ENCODE measurements at regions not wholly inside any gene's neighbourhood (a gene's known extent, or its start where the extent isn't known, plus 50 kb on each side); places are given as distances from the start of the nearest gene placed in this dataset.
A peak's percentile ranks its signal among the peaks of the same experiment; 100 is the strongest.

DNA sequence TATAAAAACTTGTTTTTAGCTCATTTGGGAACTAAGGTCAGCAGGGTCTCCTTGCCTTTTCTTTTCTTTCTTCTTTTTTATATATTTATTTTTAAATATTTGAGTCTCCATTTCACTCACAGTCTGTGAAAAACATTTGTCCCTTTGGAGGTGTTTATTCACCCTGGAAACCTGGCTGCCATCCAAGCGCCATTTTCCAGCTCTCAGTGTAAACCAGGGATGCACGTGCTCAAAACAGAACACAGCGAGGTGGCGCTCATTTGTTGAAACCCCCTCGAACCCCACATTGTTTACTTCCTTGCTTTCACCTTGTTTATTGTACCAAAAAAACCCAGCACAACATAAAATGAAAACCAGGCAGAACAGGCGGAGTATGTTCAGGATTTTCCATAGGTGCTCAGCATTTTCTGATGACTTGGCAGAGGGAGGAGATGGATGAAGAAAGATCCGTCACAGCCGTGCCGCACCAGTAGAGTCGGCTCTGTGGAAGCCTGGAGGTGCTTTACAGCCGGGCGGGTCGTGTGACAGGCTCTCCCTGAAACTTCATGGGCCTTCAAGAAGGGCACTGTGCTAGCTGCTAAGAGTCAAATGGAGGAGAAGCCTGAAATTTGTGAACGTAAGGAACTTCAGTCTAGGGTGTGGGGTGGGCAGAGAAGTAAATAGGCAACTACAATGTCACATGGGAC, 284.4 kb downstream of the FOXL1 start:
- Histone ChIP-seq H3K4me1 (ENCODE audit: low read depth) (peaks cover 19% of the 10 kb centered on the region), H3K36me3 (no peaks in the 10 kb centered on the region), H3K27me3 (no peaks in the 10 kb centered on the region), H3K27ac (no peak overlapping the region), H3K4me3 (no peak overlapping the region), H3K9me3 (ENCODE audit: low read depth) (no peaks in the 10 kb centered on the region)
- DNase-seq (ENCODE audit: low read depth in 1 of 2, low spot score in 1 of 2), result no peak
- TF ChIP-seq, protein P1, sequence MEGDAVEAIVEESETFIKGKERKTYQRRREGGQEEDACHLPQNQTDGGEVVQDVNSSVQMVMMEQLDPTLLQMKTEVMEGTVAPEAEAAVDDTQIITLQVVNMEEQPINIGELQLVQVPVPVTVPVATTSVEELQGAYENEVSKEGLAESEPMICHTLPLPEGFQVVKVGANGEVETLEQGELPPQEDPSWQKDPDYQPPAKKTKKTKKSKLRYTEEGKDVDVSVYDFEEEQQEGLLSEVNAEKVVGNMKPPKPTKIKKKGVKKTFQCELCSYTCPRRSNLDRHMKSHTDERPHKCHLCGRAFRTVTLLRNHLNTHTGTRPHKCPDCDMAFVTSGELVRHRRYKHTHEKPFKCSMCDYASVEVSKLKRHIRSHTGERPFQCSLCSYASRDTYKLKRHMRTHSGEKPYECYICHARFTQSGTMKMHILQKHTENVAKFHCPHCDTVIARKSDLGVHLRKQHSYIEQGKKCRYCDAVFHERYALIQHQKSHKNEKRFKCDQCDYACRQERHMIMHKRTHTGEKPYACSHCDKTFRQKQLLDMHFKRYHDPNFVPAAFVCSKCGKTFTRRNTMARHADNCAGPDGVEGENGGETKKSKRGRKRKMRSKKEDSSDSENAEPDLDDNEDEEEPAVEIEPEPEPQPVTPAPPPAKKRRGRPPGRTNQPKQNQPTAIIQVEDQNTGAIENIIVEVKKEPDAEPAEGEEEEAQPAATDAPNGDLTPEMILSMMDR (IDR thresholded peaks at IDR 0.05; ENCODE audit: low read depth, low read length), result no peak

DNA sequence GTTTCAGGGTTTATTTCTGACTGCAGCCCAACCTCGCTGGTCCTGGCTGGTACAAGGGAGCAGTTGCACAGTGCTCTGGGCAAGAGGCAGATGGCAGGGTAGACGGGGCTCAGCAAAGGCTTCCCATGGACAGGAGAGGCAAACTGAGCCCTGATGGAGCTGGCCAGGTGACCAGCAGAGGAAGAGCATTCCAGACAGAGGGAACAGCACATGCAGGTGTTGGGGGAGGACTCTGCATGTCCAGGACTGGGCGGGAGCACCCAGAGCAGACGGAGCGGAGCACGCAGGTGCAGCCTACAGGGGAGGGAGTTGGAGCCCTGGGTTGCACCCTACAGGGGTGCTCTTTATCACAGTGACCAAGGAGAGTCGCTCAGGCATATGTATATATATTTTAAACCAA, 285.3 kb downstream of the FOXL1 start:
- no peak for DNase-seq (ENCODE audit: low read depth in 1 of 2, low spot score in 1 of 2)
- TF ChIP-seq, protein P1 (IDR thresholded peaks at IDR 0.05; ENCODE audit: low read depth, low read length), result no peak
- no peak overlapping the region for H3K27ac ChIP-seq

DNA sequence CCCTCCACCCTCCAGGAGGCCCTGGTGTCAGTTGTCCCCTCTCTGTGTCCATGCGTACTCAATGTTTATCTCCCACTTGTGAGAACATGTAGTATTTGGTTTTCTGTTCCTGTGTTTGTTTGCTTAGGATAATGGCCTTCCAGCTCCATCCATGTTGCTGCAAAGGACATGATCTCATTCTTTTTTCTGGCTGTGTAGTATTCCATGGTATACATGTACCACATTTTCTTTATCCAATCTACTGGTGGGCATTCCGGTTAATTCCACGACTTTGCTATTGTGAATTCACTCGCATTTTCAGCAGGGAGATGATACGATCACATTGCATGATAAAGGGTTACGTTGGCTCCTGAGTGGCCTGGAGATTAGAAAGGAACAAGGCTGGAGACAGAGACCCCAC, 286.2 kb downstream of the FOXL1 start:
- peaks cover 23% of the 10 kb centered on the region for H3K4me1 ChIP-seq (ENCODE audit: low read depth)
- DNase-seq (ENCODE audit: low read depth in 1 of 2, low spot score in 1 of 2), result no peak
- TF ChIP-seq, protein P1 (IDR thresholded peaks at IDR 0.05; ENCODE audit: low read depth, low read length), result no peak

More for the DNA sequence above, 285.3 kb downstream of the FOXL1 start:
- Histone ChIP-seq H3K36me3 (no peaks in the 10 kb centered on the region), H3K9me3 (ENCODE audit: low read depth) (no peaks in the 10 kb centered on the region), H3K4me3 (no peak overlapping the region), H3K4me1 (ENCODE audit: low read depth) (peaks cover 19% of the 10 kb centered on the region), H3K27me3 (no peaks in the 10 kb centered on the region)

DNA sequence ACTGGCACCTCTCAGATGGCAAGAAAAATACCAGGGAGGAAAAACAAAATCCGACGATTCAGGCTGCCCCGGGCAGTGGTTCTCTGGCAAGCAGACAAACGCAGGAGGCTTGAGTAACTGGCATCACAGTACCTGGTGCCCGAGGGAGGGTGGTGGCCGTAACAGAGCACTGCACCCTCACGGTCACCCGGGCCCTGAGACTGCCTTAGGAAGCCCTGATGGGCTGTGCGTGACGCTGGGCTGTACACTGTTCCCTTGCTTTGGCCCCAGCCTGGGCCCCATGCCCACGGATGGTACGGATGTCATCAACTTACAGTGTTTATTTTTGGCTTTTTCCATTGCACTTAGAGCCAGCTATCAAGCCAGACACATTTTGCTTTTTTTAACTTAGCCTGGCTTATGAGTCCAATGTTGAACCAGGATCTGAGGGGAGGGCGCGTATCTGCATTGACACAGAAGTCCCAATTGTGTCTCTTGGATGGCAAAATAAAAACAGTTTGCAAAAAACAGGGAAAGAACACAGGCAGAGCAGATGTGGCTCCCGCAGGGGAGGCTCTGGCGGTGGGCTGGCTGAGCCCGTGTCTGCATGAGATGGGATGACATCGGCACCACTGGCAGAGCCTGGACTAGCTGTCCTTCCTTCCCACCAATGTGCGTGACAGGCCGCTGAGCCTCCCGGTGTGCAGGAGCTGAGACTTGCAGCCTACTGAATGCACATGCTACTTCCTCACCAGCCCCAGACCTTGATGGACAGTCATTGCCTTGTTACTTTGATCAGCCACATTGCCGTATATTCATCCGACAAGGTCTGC, 287.7 kb downstream of the FOXL1 start:
- Histone ChIP-seq H3K4me3 (no peak overlapping the region), H3K27me3 (no peaks in the 10 kb centered on the region), H3K36me3 (no peaks in the 10 kb centered on the region), H3K9me3 (ENCODE audit: low read depth) (no peaks in the 10 kb centered on the region), H3K27ac (peak overlapping the region; percentile 72), H3K4me1 (ENCODE audit: low read depth) (peaks cover 23% of the 10 kb centered on the region)
- DNase-seq (ENCODE audit: low read depth in 1 of 2, low spot score in 1 of 2), result peak in 1 of 2 donors; percentile 68
- TF ChIP-seq, protein P1 (IDR thresholded peaks at IDR 0.05; ENCODE audit: low read depth, low read length), result no peak

More for the DNA sequence above, 286.2 kb downstream of the FOXL1 start:
- Histone ChIP-seq H3K27me3 (no peaks in the 10 kb centered on the region), H3K9me3 (ENCODE audit: low read depth) (no peaks in the 10 kb centered on the region), H3K4me3 (no peak overlapping the region), H3K27ac (no peak overlapping the region), H3K36me3 (no peaks in the 10 kb centered on the region)

DNA sequence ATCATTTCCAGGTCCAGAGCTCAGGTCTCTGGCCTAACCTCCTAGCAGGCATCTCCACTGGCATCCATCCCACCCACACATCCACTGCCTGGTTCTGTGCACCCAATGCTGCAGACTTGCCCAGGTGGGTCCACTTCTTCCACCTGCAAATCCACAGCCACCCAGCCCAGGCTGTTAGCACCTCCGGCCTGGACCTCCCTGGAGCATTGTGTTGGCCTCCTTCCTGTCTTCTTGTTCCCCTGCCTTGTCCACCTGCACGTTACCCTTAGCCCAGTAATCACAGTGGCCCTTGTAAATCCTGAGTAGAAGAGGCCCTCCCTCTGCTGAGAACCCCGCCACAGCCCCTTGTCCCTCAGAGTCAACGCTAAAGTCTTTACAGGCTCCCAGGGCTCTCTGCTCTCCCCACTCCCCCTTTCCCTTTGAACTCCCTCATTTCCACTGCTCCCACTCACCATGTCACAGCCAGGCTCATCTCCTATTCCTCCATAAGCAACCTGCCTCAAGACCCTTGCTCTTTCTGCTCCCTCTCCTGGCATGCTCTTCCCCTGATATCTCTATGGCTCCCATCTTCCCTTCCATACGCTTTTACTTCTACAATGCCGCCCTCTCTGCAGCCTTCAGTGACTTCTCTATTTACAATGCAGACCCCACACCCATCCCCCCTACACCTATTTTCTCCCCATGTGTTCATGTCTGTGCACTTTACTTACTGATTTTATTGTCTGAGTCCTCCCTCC, 288.8 kb downstream of the FOXL1 start:
- Histone ChIP-seq H3K36me3 (no peaks in the 10 kb centered on the region), H3K27me3 (no peaks in the 10 kb centered on the region)

More for the DNA sequence above, 288.8 kb downstream of the FOXL1 start:
- TF ChIP-seq, protein P1 (IDR thresholded peaks at IDR 0.05; ENCODE audit: low read depth, low read length), result no peak
- H3K4me3 ChIP-seq, result no peak overlapping the region
- DNase-seq (ENCODE audit: low read depth in 1 of 2, low spot score in 1 of 2), result no peak
- peaks cover 24% of the 10 kb centered on the region for H3K4me1 ChIP-seq (ENCODE audit: low read depth)
- peak overlapping the region; percentile 72 for H3K27ac ChIP-seq
- no peaks in the 10 kb centered on the region for H3K9me3 ChIP-seq (ENCODE audit: low read depth)

All from cardiac muscle cell (in vitro differentiated cells and primary cell).